Tibial nerve (tissue), 4 donors: ENCODE measurements at regions not wholly inside any gene's neighbourhood (a gene's known extent, or its start where the extent isn't known, plus 50 kb on each side); places are given as distances from the start of the nearest gene placed in this dataset.

Experiments used
- DNase-seq, 2 donors: peaks; one replicate each; pipeline ENCODE4 v3.0.0-alpha.2; 2019; ENCODE audit warnings: low spot score in 2 of 2
- H3K27ac ChIP-seq, 4 donors: fragments of 200-600 bp; sonication (generic) in 3 of 4; one replicate each; pipeline ENCODE4 v1.5.1; 2017 to 2019; ENCODE audit warnings: mild to moderate bottlenecking in 1 of 4
- H3K27me3 ChIP-seq, 2 donors: fragments of 200-600 bp; sonication (generic) in 1 of 2; one replicate each; pipeline versions ENCODE4 v1.5.1 to v1.6.0; 2017 to 2019
- H3K36me3 ChIP-seq, 3 donors: fragments of 200-600 bp; sonication (generic); one replicate each; pipeline ENCODE4 v1.5.1; 2018 to 2019
- H3K4me1 ChIP-seq, 4 donors: fragments of 200-600 bp; sonication (generic) in 3 of 4; one replicate each; pipeline ENCODE4 v1.5.1; 2017 to 2019
- H3K4me3 ChIP-seq, 4 donors: fragments of 200-600 bp; sonication (generic) in 3 of 4; one replicate each; pipeline ENCODE4 v1.5.1; 2017 to 2019; ENCODE audit warnings: mild to moderate bottlenecking in 1 of 4, moderate library complexity in 1 of 4
- H3K9me3 ChIP-seq, 4 donors: fragments of 200-600 bp; sonication (generic) in 3 of 4; one replicate each; pipeline ENCODE4 v1.5.1; 2017 to 2019
- EP300 ChIP-seq, 2 donors: sonication (generic); formaldehyde crosslinking; IDR thresholded peaks; one replicate each; pipeline ENCODE4 v1.6.1; 2017; ENCODE audit warnings: antibody characterized with exemption in 2 of 2, mild to moderate bottlenecking in 1 of 2
- POLR2A ChIP-seq, 2 donors: fragments of 450-650 bp; IDR thresholded peaks; one replicate each; pipeline ENCODE4 v1.6.1; 2017; ENCODE audit warnings: antibody characterized with exemption in 2 of 2, mild to moderate bottlenecking in 2 of 2, moderate library complexity in 2 of 2
- WGBS, 2 donors: methylation state at CpG; one replicate each; pipeline ENCODE4 v1.1.5; 2018; 5-methylcytosine and 5-hydroxymethylcytosine counted together
- TF ChIP-seq, protein P1 (sequence below), 5 experiments: fragments of 200-600 bp in 3 of 5; fragments of 450-650 bp in 2 of 5; sonication (generic) in 3 of 5; IDR thresholded peaks; one replicate each; pipeline ENCODE4 v1.5.1; 2016 to 2019; ENCODE audit warnings: antibody characterized with exemption in 5 of 5, mild to moderate bottlenecking in 3 of 5, moderate library complexity in 2 of 5

DNA sequence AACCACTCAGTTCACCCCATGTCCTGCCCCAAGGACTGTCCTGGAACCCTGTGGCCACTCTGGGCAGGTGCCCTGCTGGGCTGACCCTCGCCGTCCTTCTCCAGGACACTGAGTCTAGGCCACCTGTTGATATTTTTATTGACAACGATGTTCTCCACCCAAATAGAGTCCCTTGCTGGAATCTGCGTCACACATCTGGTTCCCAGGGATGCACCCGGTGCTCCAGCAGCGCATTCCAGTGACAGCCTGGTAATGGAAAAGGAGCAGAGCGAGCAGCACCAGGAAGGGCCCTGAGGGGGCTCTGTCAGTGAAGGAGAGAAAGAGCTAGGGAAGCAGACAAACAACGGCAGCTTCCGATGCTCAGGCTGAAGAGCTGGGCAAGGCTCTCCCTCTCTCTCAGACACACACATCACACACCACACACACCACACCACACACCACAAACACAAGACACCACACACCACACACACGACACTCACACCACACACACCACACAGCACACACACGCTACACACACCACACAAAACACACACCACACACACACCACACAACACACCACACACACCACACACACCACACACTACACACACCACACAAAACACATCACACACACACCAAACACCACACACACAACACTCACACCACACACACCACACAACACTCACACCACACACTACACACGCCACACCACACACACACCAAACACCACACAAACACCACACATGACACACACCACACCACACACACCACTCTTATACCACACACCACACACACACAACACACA lies 117.9 kb upstream of the THBS2 start:
- H3K4me1 ChIP-seq = no peaks in the 10 kb centered on the region
- no peak for DNase-seq

DNA sequence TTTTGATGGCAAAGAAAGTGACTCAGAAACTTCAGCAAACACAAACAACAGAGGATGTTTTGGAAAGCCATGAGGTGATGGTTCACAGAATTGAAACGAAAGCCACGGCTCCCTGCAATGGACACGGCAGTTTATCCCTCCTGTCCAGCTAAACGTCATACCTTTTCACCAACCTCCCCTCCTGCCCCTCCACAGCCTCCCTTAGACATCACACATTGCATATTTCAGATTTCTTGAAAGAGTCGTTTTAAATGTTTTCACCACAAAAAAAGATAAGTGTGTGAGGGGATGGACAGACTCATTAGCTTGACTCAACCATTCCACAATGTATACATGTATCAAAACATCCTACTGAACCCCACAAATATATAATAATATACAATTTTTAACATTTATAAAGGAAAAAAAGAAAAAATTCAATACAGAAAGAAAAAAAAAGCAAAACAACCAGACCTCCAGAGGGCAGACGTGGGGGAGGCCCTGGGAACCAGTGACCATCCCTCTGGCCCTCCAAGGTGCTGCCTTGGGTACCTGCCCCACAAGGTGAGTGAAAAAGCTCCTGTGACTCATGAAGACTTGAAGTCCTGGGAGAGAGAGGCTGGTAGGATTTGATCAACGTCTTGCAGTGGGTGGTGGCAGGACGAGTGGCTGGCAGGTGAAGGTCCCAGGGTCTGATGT lies 117.2 kb upstream of the THBS2 start:
- 56 to 64% methylated on average over 8 of the region's 8 CpGs for WGBS, 2 donors
- no peak overlapping the region for H3K4me3 ChIP-seq
- TF ChIP-seq, protein P1, sequence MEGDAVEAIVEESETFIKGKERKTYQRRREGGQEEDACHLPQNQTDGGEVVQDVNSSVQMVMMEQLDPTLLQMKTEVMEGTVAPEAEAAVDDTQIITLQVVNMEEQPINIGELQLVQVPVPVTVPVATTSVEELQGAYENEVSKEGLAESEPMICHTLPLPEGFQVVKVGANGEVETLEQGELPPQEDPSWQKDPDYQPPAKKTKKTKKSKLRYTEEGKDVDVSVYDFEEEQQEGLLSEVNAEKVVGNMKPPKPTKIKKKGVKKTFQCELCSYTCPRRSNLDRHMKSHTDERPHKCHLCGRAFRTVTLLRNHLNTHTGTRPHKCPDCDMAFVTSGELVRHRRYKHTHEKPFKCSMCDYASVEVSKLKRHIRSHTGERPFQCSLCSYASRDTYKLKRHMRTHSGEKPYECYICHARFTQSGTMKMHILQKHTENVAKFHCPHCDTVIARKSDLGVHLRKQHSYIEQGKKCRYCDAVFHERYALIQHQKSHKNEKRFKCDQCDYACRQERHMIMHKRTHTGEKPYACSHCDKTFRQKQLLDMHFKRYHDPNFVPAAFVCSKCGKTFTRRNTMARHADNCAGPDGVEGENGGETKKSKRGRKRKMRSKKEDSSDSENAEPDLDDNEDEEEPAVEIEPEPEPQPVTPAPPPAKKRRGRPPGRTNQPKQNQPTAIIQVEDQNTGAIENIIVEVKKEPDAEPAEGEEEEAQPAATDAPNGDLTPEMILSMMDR (IDR thresholded peaks at IDR 0.05) = no peak
- TF ChIP-seq EP300 (IDR thresholded peaks at IDR 0.05) = no peak
- DNase-seq = no peak
- H3K27ac ChIP-seq = peak overlapping the region in 1 of 4 donors; percentile 27
- H3K36me3 ChIP-seq = no peaks in the 10 kb centered on the region
- no peaks in the 10 kb centered on the region for H3K27me3 ChIP-seq
- peaks cover 0 to 4% (median 0%) of the 10 kb centered on the region in 4 donors for H3K4me1 ChIP-seq
- H3K9me3 ChIP-seq = peaks cover 0 to 3% (median 0%) of the 10 kb centered on the region in 4 donors

More for the DNA sequence above, 117.9 kb upstream of the THBS2 start:
- Histone ChIP-seq H3K36me3 (no peaks in the 10 kb centered on the region), H3K4me3 (no peak overlapping the region), H3K27ac (no peak overlapping the region), H3K27me3 (no peaks in the 10 kb centered on the region), H3K9me3 (peaks cover 0 to 3% (median 0%) of the 10 kb centered on the region in 4 donors)
- TF ChIP-seq EP300 (IDR thresholded peaks at IDR 0.05) (no peak), POLR2A (IDR thresholded peaks at IDR 0.05) (no peak)
- TF ChIP-seq, protein P1 (IDR thresholded peaks at IDR 0.05) = no peak
- WGBS, 2 donors = 62 to 75% methylated on average over 12 of the region's 12 CpGs

DNA sequence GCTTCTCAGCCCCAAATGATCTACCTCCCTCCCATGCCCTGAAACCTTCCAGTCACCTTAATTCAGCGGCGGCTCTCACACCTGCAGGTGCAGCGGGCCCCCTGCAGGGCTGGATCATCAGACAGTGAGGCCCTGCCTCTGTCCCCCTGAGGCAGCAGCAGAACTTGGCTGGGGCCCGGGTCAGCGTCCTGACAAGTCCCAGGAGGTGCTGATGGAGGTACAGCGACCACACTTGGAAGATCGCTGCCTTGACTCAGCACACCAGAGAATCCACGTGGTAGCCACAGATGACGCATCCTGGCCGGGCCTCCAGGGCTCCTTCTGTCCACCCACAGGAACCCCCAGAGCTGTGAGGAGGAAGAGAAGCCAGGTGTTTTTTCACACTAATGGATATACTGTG lies 116.4 kb upstream of the THBS2 start:
- Histone ChIP-seq H3K36me3 (no peaks in the 10 kb centered on the region), H3K4me1 (peaks cover 0 to 12% (median 1%) of the 10 kb centered on the region in 4 donors), H3K4me3 (no peak overlapping the region), H3K27me3 (no peaks in the 10 kb centered on the region), H3K9me3 (no peaks in the 10 kb centered on the region), H3K27ac (no peak overlapping the region)
- 65 to 88% methylated on average over 3 to 10 of the region's 10 CpGs for WGBS, 2 donors
- DNase-seq = no peak
- TF ChIP-seq EP300 (IDR thresholded peaks at IDR 0.05) = no peak
- TF ChIP-seq, protein P1 (IDR thresholded peaks at IDR 0.05) = no peak
- no peak for TF ChIP-seq POLR2A (IDR thresholded peaks at IDR 0.05)

DNA sequence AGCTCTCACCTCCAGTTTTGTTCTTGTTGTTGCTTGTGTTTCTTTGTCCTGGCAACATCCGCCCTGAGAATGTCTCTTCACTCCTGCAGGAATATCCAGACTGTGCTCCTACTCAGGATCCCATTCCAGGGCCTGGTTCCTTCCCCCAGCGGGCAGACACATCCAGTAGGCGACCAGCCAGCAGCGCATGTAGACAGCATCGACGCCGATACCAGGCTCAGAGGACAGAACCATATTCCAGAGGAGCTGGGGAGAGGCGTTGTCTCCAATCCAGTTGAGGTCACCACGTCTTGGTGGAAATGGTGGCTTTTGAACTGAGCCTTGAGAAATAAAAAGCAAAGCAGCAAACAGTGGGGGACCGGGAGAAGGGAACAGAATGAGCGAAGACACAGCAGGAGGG lies 114.6 kb upstream of the THBS2 start:
- Histone ChIP-seq H3K4me3 (no peak overlapping the region), H3K9me3 (no peaks in the 10 kb centered on the region), H3K27ac (no peak overlapping the region), H3K27me3 (no peaks in the 10 kb centered on the region), H3K36me3 (no peaks in the 10 kb centered on the region), H3K4me1 (peaks cover 0 to 24% (median 9%) of the 10 kb centered on the region in 4 donors)
- 91 to 93% methylated on average over 11 of the region's 11 CpGs for WGBS, 2 donors
- DNase-seq = no peak
- TF ChIP-seq, protein P1 (IDR thresholded peaks at IDR 0.05) = no peak
- no peak for TF ChIP-seq POLR2A (IDR thresholded peaks at IDR 0.05)
- TF ChIP-seq EP300 (IDR thresholded peaks at IDR 0.05) = no peak

DNA sequence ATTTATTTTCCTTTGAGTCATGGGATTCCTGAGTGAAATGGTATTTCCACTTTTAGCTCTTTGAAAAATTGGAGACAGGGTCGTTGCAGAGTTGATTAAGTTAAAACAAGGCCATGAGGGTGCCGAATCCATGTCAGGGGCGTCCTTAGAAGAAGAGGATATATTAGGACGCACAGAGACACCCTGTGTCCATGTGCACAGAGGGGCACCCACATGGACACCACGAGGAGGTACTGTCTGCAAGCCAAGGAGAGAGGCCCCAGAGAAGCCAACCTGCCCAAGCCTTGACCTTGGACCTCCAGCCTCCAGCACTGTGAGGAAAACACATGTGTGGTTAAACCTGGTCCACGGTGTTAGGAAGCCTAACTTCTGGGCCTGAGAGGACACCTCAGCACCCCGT lies 113.9 kb upstream of the THBS2 start:
- Histone ChIP-seq H3K9me3 (no peaks in the 10 kb centered on the region), H3K4me1 (peaks cover 0 to 31% (median 11%) of the 10 kb centered on the region in 4 donors), H3K27ac (no peak overlapping the region), H3K4me3 (no peak overlapping the region), H3K27me3 (no peaks in the 10 kb centered on the region), H3K36me3 (no peaks in the 10 kb centered on the region)
- WGBS, 2 donors = 91 to 92% methylated on average over 7 of the region's 7 CpGs
- TF ChIP-seq EP300 (IDR thresholded peaks at IDR 0.05) = no peak
- TF ChIP-seq, protein P1 (IDR thresholded peaks at IDR 0.05) = no peak
- no peak for TF ChIP-seq POLR2A (IDR thresholded peaks at IDR 0.05)
- no peak for DNase-seq
